Suprapubic skin (tissue), 4 donors: ENCODE measurements at regions not wholly inside any gene's neighbourhood (a gene's known extent, or its start where the extent isn't known, plus 50 kb on each side); places are given as distances from the start of the nearest gene placed in this dataset.
A peak's percentile ranks its signal among the peaks of the same experiment; 100 is the strongest.

Source experiments
- DNase-seq, 2 donors: peaks; one replicate each; pipeline ENCODE4 v3.0.0-alpha.2; 2019; ENCODE audit warnings: low spot score in 2 of 2
- H3K27ac ChIP-seq: fragments of 200-600 bp; sonication (generic); one replicate; pipeline ENCODE4 v1.5.1; 2019
- H3K27me3 ChIP-seq: fragments of 200-600 bp; sonication (generic); one replicate; pipeline ENCODE4 v1.5.1; 2019
- H3K36me3 ChIP-seq: fragments of 200-600 bp; sonication (generic); one replicate; pipeline ENCODE4 v1.5.1; 2019
- H3K4me1 ChIP-seq: fragments of 200-600 bp; sonication (generic); one replicate; pipeline ENCODE4 v1.5.1; 2019
- H3K4me3 ChIP-seq: fragments of 200-600 bp; sonication (generic); one replicate; pipeline ENCODE4 v1.5.1; 2019; ENCODE audit warnings: mild to moderate bottlenecking
- H3K9me3 ChIP-seq: fragments of 200-600 bp; sonication (generic); one replicate; pipeline ENCODE4 v1.5.1; 2019
- CTCF ChIP-seq, 2 donors: fragments of 200-600 bp in 1 of 2; fragments of 450-650 bp in 1 of 2; sonication (generic) in 1 of 2; IDR thresholded peaks; one replicate each; pipeline ENCODE4 v1.5.1; 2016 to 2019; ENCODE audit warnings: antibody characterized with exemption in 2 of 2, mild to moderate bottlenecking in 1 of 2, moderate library complexity in 1 of 2
- EP300 ChIP-seq: sonication (generic); formaldehyde crosslinking; IDR thresholded peaks from one replicate; pipeline ENCODE4 v1.6.1; 2017; ENCODE audit warnings: antibody characterized with exemption
- POLR2A ChIP-seq, 2 donors: fragments of 450-650 bp; IDR thresholded peaks; one replicate each; pipeline ENCODE4 v1.6.1; 2017; ENCODE audit warnings: antibody characterized with exemption in 2 of 2, mild to moderate bottlenecking in 2 of 2, moderate library complexity in 2 of 2
- POLR2AphosphoS5 ChIP-seq, 3 donors: sonication (generic); formaldehyde crosslinking; IDR thresholded peaks; one replicate each; pipeline ENCODE4 v1.6.1; 2017; ENCODE audit warnings: antibody characterized with exemption in 3 of 3
- WGBS: methylation state at CpG from one replicate; pipeline ENCODE4 v1.1.5; 2018; 5-methylcytosine and 5-hydroxymethylcytosine counted together

GRCh38 chr14:40452674-40453073, 1020.4 kb upstream of the FBXO33 start:
- Histone ChIP-seq H3K27me3 (no peaks in the 10 kb centered on the region), H3K27ac (no peak overlapping the region), H3K4me3 (no peak overlapping the region), H3K36me3 (no peaks in the 10 kb centered on the region), H3K4me1 (no peaks in the 10 kb centered on the region), H3K9me3 (peaks cover 3% of the 10 kb centered on the region)
- no peak for DNase-seq
- TF ChIP-seq CTCF (IDR thresholded peaks at IDR 0.05) (no peak), POLR2A (IDR thresholded peaks at IDR 0.05) (no peak), POLR2AphosphoS5 (IDR thresholded peaks at IDR 0.05) (no peak), EP300 (no peak)
- WGBS = 96% methylated on average over 1 of the region's 1 CpG

GRCh38 chr14:40447017-40447416, 1014.8 kb upstream of the FBXO33 start:
- DNase-seq = no peak
- Histone ChIP-seq H3K27me3 (no peaks in the 10 kb centered on the region), H3K9me3 (no peaks in the 10 kb centered on the region), H3K4me3 (no peak overlapping the region), H3K27ac (no peak overlapping the region), H3K4me1 (no peaks in the 10 kb centered on the region), H3K36me3 (no peaks in the 10 kb centered on the region)
- 45% methylated on average over 3 of the region's 3 CpGs for whole genome bisulfite sequencing
- TF ChIP-seq POLR2A (IDR thresholded peaks at IDR 0.05) = no peak
- no peak for TF ChIP-seq EP300
- no peak for TF ChIP-seq POLR2AphosphoS5 (IDR thresholded peaks at IDR 0.05)
- TF ChIP-seq CTCF (IDR thresholded peaks at IDR 0.05) = no peak

- Histone ChIP-seq H3K27me3 (no peaks in the 10 kb centered on the region), H3K27ac (no peak overlapping the region), H3K4me3 (no peak overlapping the region), H3K4me1 (no peaks in the 10 kb centered on the region), H3K9me3 (no peaks in the 10 kb centered on the region), H3K36me3 (no peaks in the 10 kb centered on the region)
- DNase-seq = no peak
- TF ChIP-seq EP300 = no peak
- no peak for TF ChIP-seq POLR2AphosphoS5 (IDR thresholded peaks at IDR 0.05)
- no peak for TF ChIP-seq CTCF (IDR thresholded peaks at IDR 0.05)
- no peak for TF ChIP-seq POLR2A (IDR thresholded peaks at IDR 0.05)
- 87% methylated on average over 5 of the region's 5 CpGs for WGBS
Observed at GRCh38 chr14:40445020-40445419, 1012.8 kb upstream of the FBXO33 start.

GRCh38 chr14:40436551-40436950, 1004.3 kb upstream of the FBXO33 start:
- TF ChIP-seq CTCF (IDR thresholded peaks at IDR 0.05) = no peak
- TF ChIP-seq EP300 = no peak
- no peak for TF ChIP-seq POLR2A (IDR thresholded peaks at IDR 0.05)
- TF ChIP-seq POLR2AphosphoS5 (IDR thresholded peaks at IDR 0.05) = no peak
- no peaks in the 10 kb centered on the region for H3K36me3 ChIP-seq
- no peaks in the 10 kb centered on the region for H3K27me3 ChIP-seq
- no peak overlapping the region for H3K27ac ChIP-seq
- no peak for DNase-seq
- H3K9me3 ChIP-seq = no peaks in the 10 kb centered on the region
- H3K4me1 ChIP-seq = no peaks in the 10 kb centered on the region
- 68% methylated on average over 3 of the region's 3 CpGs for whole genome bisulfite sequencing
- H3K4me3 ChIP-seq = no peak overlapping the region

- Histone ChIP-seq H3K4me3 (no peak overlapping the region), H3K27ac (no peak overlapping the region)
- 59% methylated on average over 6 of the region's 6 CpGs for WGBS
Observed at GRCh38 chr14:40417777-40418401, 985.7 kb upstream of the FBXO33 start.

More at GRCh38 chr14:40417777-40418401, 985.7 kb upstream of the FBXO33 start:
- no peaks in the 10 kb centered on the region for H3K36me3 ChIP-seq
- no peaks in the 10 kb centered on the region for H3K9me3 ChIP-seq
- no peaks in the 10 kb centered on the region for H3K27me3 ChIP-seq
- no peak for DNase-seq
- H3K4me1 ChIP-seq = no peaks in the 10 kb centered on the region
- TF ChIP-seq POLR2A (IDR thresholded peaks at IDR 0.05) (no peak), CTCF (IDR thresholded peaks at IDR 0.05) (peak in 1 of 2 donors; percentile 20), EP300 (no peak), POLR2AphosphoS5 (IDR thresholded peaks at IDR 0.05) (no peak)
